Fibroblast of upper back skin (primary cell): ENCODE measurements at regions not wholly inside any gene's neighbourhood (a gene's known extent, or its start where the extent isn't known, plus 50 kb on each side); places are given as distances from the start of the nearest gene placed in this dataset.
A peak's percentile ranks its signal among the peaks of the same experiment; 100 is the strongest.

Source experiments
- DNase-seq: peaks from one replicate; pipeline ENCODE4 v3.0.0-alpha.2; 2013

DNA sequence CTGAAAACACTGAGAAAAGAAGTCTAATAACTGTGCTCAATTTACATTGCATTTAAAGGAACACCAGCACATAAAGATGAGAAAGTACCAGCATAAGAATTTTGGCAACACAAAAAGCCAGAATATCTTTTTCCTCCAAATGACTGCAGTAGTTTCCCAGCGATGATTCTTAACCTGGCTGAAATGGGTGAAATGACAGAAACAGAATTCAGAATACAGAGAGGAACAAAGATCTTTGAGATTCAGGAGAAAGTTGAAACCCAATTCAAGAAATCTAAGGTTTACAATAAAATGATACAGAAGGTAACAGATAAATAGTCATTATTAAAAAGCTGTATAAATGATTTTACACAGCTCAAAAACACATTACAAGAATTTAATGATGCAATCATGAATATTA lies 197.0 kb upstream of the EYS start:
- DNase-seq: no peak

DNA sequence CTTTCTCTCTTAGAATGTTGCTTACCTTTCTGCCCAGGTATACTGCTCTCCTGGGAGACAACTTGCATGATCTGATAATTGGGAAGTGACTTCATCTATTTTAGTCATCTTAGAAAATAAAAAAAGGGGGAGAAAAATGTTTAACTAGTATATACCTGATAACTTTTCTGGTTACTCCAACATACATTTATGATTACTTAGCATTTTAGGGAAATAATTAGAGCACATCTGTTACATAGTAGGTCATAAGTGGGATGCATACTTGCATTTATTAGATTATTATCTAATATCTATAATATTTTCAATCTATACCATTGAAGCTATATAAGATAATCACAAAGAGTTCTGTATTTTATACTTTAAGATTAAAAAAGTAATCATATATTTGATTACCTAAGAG lies 193.9 kb upstream of the EYS start:
- DNase-seq: no peak

DNA sequence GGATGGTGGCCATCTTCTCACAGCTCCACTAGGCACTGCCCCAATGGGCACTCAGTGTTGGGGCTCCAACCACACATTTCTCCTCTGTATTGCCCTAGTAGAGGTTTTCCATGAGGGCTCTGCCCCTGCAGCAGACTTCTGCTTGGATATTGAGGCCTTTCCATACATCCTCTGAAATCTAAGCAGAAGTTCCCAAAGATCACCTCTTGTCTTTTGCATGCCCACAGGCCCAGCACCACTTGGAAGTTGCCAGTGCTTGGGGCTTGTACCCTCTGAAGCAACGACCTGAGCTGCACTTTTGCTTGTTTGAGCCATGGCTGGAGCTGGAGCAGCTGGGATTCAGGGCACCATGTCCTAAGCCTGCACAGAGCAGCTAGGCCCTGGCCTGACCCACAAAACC lies 189.1 kb upstream of the EYS start:
- DNase-seq: no peak

DNA sequence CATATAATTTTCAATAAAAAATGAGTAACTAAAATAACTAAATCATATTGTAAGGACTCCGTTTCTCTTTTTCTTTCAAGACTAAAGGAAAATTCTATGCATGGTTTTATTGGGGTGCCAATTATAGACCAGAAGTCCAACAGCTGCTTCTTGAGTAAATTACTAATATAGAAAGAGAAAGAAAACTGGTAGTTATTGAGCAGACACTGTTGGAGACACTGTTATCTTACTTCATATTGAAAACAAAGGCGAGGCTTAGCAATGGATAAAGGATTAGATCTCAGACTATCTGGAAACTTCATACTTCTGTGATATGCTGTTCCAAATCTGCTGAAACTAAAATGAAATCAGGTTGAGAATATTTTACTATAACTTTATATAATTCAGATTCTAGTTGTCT lies 169.6 kb upstream of the EYS start:
- DNase-seq: no peak

DNA sequence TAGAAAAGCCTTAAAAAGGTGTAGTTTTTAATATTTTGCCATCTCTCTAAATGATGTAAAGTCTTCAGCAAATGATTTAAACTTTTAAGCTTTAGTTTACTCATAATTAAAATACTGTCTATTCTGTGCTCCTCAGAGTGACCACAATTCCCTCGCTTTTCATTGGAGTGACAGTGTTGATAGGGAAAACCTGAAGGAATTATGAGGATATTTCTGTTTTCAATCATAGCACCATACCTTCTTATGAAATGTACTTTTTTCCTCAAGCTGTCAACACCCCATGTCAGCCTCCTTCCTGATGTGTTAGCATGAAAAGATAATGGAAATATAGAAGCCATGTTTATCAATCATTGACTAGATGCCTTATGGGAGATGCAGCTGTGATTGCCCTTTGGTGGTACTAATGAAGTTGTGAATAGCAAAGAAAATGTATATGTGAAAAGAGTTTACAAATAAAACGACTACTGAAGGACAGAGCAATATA lies 145.4 kb upstream of the EYS start:
- DNase-seq: no peak

DNA sequence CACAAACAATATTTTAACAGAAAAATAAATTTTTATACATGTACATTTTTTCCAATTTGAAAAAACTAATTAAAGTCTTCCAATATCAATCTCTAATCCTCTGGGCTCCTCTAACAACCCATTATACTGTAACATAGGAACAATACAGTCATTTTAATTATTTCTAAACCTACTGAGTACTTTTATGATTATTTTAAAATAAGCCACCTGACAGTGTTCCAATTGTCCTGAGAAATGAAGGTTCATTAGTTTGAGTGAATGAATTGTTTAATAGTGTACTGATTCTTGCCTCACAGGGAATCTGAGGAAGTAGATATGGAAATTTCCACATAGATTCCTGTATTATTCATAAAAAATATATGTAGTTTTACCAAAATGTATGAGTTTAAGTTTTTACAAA lies 123.1 kb upstream of the EYS start:
- DNase-seq: no peak

DNA sequence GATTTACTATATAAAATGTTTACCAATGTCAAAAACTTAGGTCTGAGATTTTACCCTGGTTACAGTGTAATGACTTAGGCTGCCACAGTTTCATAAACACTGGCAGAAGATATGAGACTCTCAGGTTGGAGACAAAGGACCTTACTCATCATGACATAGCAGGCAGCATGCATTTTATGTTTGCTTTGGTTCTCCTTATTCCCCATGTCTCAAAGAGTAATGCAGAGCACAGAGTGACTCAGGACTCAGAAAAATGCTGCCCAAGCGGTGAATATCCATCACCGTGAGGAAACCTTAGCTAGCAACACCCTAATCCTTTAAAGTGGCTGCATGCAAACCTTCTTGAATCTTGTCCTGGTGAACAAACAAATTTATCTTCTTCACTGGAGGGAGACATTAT lies 112.1 kb upstream of the EYS start:
- DNase-seq: no peak

DNA sequence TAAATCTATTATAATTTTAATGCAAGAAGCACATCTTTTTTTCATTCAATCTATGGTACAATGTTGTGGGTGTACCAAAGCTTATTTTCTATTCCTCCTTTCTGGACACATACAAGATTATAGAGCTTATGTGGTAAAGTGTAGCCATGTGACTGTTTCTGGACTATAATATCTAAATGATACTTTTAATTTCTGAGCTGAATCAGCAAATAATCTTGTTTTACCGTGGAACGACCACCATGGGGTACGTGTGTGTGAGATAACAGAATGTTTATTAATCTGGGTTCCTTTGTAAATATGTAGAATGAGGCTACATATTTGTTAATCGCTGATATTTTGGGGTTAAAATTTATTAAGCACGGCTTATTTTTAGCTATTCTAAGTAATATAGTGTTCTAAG lies 111.5 kb upstream of the EYS start:
- no peak for DNase-seq

DNA sequence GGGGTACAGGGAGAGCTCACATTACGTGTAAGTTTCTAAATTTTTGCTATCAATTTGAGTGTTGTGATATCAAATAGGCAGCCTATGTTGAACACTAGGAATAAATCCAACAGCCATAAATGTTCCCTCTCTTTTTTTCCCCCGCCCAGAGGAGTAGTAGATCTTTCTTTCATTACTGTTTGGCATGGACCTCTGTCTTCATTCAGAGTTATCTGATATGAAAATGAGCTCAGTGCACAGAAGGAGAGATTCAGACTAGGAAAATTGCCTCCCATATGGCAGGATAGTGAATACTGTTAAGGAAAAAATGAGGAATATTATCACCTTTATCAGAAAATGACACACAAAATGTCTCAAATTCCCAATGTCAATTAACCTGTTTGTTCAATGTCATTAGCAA lies 110.0 kb upstream of the EYS start:
- no peak for DNase-seq

DNA sequence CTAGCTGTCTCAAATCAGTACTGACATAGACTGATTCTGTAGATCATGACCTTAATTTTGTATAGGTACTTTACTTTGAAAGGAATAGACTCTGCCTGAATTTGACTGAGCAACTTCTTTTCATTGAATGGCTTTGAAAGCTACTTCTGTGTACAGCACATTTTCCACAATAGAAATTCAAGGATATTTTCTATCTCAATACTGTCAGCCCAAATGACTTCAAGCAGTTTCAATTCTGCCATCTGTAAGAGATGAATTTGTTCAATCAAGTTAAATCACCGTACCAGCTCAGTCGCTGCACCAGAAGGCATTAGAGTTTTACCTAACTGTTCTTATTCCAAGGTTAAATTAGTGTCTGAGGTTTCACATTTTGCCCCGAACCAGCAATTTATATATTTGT lies 107.0 kb upstream of the EYS start:
- no peak for DNase-seq

DNA sequence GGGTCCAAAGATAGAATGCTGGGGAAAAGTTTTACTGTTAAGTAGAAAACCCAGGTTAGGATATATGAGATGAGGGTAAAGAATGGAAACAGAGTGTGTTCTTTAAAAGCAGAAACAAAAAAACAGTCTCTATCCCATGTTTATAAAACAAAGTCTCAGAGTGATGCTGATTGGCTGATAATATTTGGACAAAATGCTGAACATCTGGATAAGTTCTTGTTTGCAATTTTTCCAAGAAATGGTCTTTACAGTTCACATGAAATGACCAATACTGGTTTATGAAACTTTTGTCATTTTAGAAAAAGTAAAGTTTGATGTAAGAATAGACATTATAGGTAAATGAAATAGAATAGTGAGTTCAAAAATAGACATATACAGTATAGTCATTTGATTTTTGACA lies 96.2 kb upstream of the EYS start:
- no peak for DNase-seq

DNA sequence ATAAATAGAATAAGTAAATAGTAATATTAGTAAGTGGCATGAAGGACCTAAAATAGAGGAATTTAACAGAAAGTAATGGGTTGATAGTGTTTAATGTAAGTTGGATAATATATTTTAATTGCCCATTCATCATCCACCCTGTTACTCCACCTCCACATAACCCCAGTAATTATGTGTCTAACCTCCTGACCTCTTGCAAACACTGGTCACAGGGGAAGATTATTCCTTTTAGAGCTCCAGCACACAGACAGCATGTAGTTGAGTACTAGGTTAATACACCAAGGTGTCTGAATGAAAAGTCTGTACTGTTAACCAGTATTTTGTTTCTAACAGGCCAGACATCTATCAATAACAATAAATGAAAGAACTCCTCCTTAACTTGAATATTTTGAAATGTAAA lies 92.4 kb upstream of the EYS start:
- no peak for DNase-seq

DNA sequence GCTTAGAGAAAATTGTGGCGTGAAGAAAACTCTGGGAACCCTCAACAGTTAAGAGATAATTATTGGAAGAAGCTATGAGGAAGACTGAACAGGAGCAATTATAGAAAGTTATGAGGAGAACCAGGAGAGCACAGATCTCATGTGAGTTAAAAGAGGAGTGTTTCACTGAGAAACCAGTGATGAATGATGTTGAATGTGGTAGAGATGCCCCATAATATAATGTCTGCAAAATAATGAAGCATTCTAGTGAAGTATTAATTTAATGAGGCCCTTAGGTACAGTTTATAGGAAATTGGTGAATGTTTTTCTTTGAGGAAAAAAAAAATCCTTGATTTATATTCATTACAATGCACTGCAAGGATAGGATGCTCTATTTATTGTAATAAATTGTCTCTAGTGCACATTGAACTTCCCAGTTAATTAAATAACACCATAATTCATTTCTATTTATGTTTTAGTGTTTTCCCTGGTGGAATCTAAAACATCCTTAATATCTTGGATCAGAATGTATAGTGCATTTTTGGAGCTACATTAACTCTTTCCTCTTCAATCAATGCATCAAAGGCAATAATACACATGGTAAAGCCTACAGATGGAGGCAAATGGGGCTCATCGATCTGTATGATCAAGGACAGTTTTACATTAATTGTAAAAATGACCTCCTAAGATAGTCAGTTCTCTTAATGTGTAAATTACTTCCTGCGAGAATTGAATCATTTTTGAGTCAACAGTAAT lies 91.4 kb upstream of the EYS start:
- no peak for DNase-seq

DNA sequence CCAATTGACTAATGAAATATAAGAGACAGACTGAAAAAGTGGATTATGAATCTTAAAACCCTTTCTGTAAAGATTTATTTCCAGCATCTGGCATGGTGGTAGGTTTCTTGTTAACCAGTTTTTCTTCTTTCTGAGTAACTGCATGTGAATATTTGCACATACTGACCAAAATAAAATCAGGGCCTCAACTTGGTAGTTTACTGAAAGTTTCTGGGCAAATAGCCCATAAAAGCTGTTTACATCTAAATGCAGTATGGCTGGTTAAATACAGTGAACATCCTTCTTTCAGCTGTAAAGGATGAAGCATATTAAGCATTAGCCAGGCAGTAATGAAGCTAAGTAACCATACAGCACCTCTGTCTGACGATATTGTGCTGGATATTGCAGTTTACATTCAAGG lies 83.6 kb upstream of the EYS start:
- DNase-seq: no peak

DNA sequence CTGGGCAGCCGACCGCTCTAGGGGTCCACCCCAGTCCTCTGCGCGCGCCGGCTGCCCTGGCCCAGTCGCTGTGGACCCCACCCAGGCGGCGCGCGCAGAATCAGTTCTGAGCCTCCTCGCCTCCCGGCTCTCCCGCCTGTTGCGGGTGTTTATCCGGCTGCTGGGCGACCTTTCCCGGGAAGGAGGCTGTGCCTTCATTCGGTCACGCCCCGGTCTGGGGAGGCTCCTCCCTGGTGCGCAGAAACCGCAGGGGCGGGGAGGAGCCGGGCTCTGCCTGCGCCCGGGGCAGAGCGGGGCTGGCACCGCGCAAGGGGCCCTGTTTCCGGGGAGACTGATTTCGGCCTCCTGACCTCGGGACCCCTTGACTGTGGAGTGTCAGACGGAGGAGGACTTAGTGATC lies 80.8 kb upstream of the EYS start:
- DNase-seq: no peak

DNA sequence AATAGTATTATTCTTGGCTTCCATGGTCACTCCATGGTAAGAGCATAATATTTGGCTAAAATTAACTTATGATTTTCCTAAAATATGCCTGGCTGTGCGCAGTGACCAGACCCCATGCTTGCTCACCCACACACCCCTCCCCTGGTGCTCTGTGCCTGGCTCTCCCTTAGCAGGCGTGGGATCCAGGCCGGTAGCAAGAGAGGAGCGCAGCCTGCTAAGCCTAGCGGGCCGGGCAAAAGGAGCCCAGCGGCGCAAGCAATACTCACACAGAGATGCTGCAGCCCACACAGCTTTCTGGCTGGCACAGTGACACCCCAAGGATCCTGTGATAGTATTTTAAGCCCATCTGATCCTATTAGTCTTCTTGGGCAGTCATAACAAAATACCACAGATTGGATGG lies 79.8 kb upstream of the EYS start:
- DNase-seq: no peak

DNA sequence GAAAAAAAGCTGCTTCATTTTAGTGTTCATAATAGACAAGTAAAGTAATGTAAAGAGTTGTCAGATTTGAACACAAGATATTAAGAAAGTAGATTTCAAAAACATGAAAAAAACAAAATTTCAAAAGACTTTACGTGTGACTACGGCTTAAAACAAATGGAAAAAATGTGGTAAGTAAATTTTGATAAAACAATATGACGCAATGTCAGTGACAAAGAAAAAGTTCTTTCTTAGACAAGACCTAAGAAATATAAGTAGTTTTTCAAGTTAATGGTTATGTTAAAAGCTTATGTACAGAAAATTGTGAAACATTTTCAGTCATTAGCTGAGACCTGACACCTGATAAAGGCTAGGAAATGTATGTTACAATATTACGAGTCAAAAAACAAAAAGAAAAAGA lies 73.7 kb upstream of the EYS start:
- no peak for DNase-seq

DNA sequence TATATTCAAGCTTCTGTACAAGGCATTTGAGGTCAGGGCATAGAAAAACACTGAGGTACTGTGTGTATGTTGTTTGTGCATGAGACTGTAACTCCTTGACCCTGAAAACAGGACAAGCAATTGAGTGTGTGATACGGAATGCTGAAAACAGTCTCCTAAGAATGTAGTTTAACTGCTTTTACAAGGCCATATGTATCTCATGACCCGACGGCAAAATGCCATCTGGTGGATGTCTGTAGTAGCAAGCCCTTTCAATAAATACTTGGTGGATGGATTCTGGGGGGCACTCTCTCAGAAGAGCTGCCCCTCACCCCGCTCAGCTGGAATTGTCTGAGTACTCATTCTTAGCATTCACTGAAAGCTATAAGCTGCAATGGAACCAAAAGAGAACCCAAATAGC lies 69.3 kb upstream of the EYS start:
- DNase-seq: no peak

DNA sequence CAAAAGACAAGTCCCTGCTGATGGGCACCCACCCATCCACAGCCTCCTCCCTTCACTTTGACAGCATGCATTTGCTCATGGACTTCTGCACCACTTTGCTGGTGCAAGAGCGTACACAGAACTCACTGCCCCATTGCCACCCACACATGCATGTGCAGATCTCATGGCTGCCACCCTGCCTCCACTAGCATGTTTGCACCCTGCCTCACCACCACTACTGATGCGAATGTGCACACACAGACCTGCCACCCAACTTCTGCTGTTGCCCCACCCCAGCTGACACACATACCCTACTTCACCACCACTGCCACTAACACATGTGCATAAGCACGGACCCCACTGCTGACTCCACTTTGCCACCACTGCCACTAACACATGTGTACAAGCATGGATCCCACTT lies 64.9 kb upstream of the EYS start:
- no peak for DNase-seq

DNA sequence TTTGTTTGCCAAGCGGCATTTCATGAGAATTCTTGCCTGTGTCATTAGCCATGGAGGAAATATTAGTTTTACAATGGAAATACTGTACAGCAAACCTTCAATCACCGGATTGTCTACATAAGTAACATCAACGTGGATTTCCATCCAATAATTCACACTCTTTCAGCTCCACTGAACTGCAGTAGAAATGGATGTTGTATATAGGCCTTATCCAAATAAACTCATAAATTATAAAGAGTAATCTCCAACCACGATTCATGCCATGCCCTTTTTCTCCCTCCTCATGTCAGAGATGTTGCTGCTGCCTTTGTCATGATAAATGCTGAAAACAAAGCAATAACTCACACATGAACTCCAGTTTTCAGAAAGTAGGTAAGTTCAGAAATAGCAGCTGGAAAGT lies 54.9 kb upstream of the EYS start:
- DNase-seq: no peak

DNA sequence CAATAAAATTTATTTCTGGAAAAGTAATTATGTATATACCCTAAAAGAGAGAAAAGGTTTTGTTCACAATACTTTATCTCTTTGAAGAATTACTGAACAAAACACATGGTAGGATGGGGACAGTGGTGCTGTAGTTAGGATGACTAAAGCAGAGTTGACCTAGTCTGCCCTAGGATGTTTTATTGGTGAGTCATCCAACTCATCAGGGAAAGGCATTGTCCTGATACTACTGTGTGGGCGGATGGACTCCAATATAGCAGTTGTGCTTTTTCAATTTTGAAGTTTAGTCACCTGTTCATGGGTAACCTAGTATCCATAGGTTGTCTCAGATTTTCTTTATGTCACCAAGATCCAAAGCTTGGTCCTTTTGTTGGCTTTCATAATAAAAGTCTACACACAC lies 53.3 kb upstream of the EYS start:
- DNase-seq: peak; percentile 8
